ENCODE measurements at regions not wholly inside any gene's neighbourhood (a gene's known extent, or its start where the extent isn't known, plus 50 kb on each side); places are given as distances from the start of the nearest gene placed in this dataset.

- H3K4me3 ChIP-seq (ENCODE audit: low read length), result no peak overlapping the region
These were observed 80.1 kb upstream of the ZNF469 start for GRCh38 chr16:88302666-88303065.

GRCh38 chr16:88303405-88303804 lies 79.4 kb upstream of the ZNF469 start:
- Histone ChIP-seq H3K4me3 (ENCODE audit: low read length) (no peak overlapping the region), H3K36me3 (ENCODE audit: control insufficient read depth, insufficient read depth, low read length) (no peaks in the 10 kb centered on the region), H3K27ac (ENCODE audit: low read depth, low read length) (no peak overlapping the region), H3K9me3 (ENCODE audit: control insufficient read depth, low read length) (peaks cover 13% of the 10 kb centered on the region), H3K9ac (ENCODE audit: extremely low read depth, low read length, poor library complexity, severe bottlenecking) (no peak overlapping the region), H3K4me1 (ENCODE audit: control insufficient read depth, insufficient read depth, low read length) (no peaks in the 10 kb centered on the region), H3K27me3 (ENCODE audit: control insufficient read depth, insufficient read depth, low read length, poor library complexity, severe bottlenecking) (no peaks in the 10 kb centered on the region)
- DNase-seq, result no peak
- no peak for TF ChIP-seq CTCF (conservative IDR thresholded peaks at IDR 0.05)
- no peak overlapping the region for H3K27ac Mint-ChIP-seq
- H3K36me3 Mint-ChIP-seq (ENCODE audit: low read depth), result no peaks in the 10 kb centered on the region
- no peaks in the 10 kb centered on the region for H3K4me1 Mint-ChIP-seq
- H3K9me3 Mint-ChIP-seq, result peaks cover 30% of the 10 kb centered on the region
- H3K27me3 Mint-ChIP-seq (ENCODE audit: insufficient read depth), result peaks cover 3% of the 10 kb centered on the region
- WGBS, 2 experiments (ENCODE audit: insufficient coverage in 1 of 2, insufficient read length in 1 of 2), result 84 to 100% methylated on average over 3 to 6 of the region's 6 CpGs
- no peak overlapping the region for H3K4me3 Mint-ChIP-seq

More at GRCh38 chr16:88302666-88303065, 80.1 kb upstream of the ZNF469 start:
- DNase-seq, result no peak
- peaks cover 2% of the 10 kb centered on the region for H3K27me3 Mint-ChIP-seq (ENCODE audit: insufficient read depth)
- 92 to 97% methylated on average over 5 to 6 of the region's 6 CpGs for WGBS, 2 experiments (ENCODE audit: insufficient coverage in 1 of 2, insufficient read length in 1 of 2)
- peaks cover 23% of the 10 kb centered on the region for H3K9me3 Mint-ChIP-seq
- no peak for TF ChIP-seq CTCF (conservative IDR thresholded peaks at IDR 0.05)
- Histone ChIP-seq H3K9ac (ENCODE audit: extremely low read depth, low read length, poor library complexity, severe bottlenecking) (no peak overlapping the region), H3K4me1 (ENCODE audit: control insufficient read depth, insufficient read depth, low read length) (no peaks in the 10 kb centered on the region), H3K27me3 (ENCODE audit: control insufficient read depth, insufficient read depth, low read length, poor library complexity, severe bottlenecking) (no peaks in the 10 kb centered on the region), H3K27ac (ENCODE audit: low read depth, low read length) (no peak overlapping the region), H3K36me3 (ENCODE audit: control insufficient read depth, insufficient read depth, low read length) (no peaks in the 10 kb centered on the region), H3K9me3 (ENCODE audit: control insufficient read depth, low read length) (peaks cover 6% of the 10 kb centered on the region)
- H3K36me3 Mint-ChIP-seq (ENCODE audit: low read depth), result no peaks in the 10 kb centered on the region
- H3K4me1 Mint-ChIP-seq, result no peaks in the 10 kb centered on the region
- H3K4me3 Mint-ChIP-seq, result no peak overlapping the region
- no peak overlapping the region for H3K27ac Mint-ChIP-seq

GRCh38 chr16:88303890-88304819 lies 78.6 kb upstream of the ZNF469 start:
- H3K27ac Mint-ChIP-seq, result no peak overlapping the region
- peaks cover 35% of the 10 kb centered on the region for H3K9me3 Mint-ChIP-seq
- no peaks in the 10 kb centered on the region for H3K4me1 Mint-ChIP-seq

More at GRCh38 chr16:88303890-88304819, 78.6 kb upstream of the ZNF469 start:
- Mint-ChIP-seq H3K4me3 (no peak overlapping the region), H3K36me3 (ENCODE audit: low read depth) (no peaks in the 10 kb centered on the region), H3K27me3 (ENCODE audit: insufficient read depth) (peaks cover 5% of the 10 kb centered on the region)
- WGBS, 2 experiments (ENCODE audit: insufficient coverage in 1 of 2, insufficient read length in 1 of 2), result 77 to 83% methylated on average over 9 to 16 of the region's 16 CpGs
- Histone ChIP-seq H3K4me3 (ENCODE audit: low read length) (no peak overlapping the region), H3K27me3 (ENCODE audit: control insufficient read depth, insufficient read depth, low read length, poor library complexity, severe bottlenecking) (no peaks in the 10 kb centered on the region), H3K36me3 (ENCODE audit: control insufficient read depth, insufficient read depth, low read length) (no peaks in the 10 kb centered on the region), H3K4me1 (ENCODE audit: control insufficient read depth, insufficient read depth, low read length) (no peaks in the 10 kb centered on the region), H3K9me3 (ENCODE audit: control insufficient read depth, low read length) (peaks cover 14% of the 10 kb centered on the region), H3K27ac (ENCODE audit: low read depth, low read length) (peak overlapping the region; percentile 16), H3K9ac (ENCODE audit: extremely low read depth, low read length, poor library complexity, severe bottlenecking) (no peak overlapping the region)
- no peak for TF ChIP-seq CTCF (conservative IDR thresholded peaks at IDR 0.05)
- DNase-seq, result no peak
